Adrenal gland (tissue), 9 donors: ENCODE measurements at regions not wholly inside any gene's neighbourhood (a gene's known extent, or its start where the extent isn't known, plus 50 kb on each side); places are given as distances from the start of the nearest gene placed in this dataset.
"Not testable (repeated sequence)": the region's sequence is repeated elsewhere in the genome, so short reads cannot be mapped to it uniquely, and the experiment has no call there.

ENCODE experiments used
- DNase-seq, 7 donors: peaks; one replicate each; pipeline ENCODE4 v3.0.0-alpha.2; 2019 to 2020
- H3K27ac ChIP-seq, 5 donors: fragments of 200-600 bp; sonication (generic) in 4 of 5; 1 replicate in 3 of 5; 2 replicates in 2 of 5; pipeline versions ENCODE4 v1.5.1 to v1.8.0; 2016 to 2020; ENCODE audit warnings: mild to moderate bottlenecking in 1 of 5
- H3K27me3 ChIP-seq: fragments of 200-600 bp; 2 replicates; pipeline ENCODE4 v1.8.0; 2021
- H3K36me3 ChIP-seq, 2 donors: fragments of 200-600 bp; replicated peaks in 1 of 2; 1 replicate in 1 of 2; 2 replicates in 1 of 2; pipeline versions ENCODE4 v1.5.1 to v1.8.0; 2018 to 2022
- H3K4me1 ChIP-seq, 2 donors: fragments of 200-600 bp; replicated peaks in 1 of 2; 1 replicate in 1 of 2; 2 replicates in 1 of 2; pipeline versions ENCODE4 v1.5.1 to v1.8.0; 2018 to 2021
- H3K4me3 ChIP-seq, 4 donors: fragments of 200-600 bp; sonication (generic) in 3 of 4; one replicate each; pipeline ENCODE4 v1.5.1; 2016 to 2018
- H3K9me3 ChIP-seq, 3 donors: fragments of 200-600 bp; sonication (generic) in 1 of 3; replicated peaks in 1 of 3; 1 replicate in 2 of 3; 2 replicates in 1 of 3; pipeline versions ENCODE4 v1.5.1 to v1.8.0; 2016 to 2021
- POLR2A ChIP-seq, 2 donors: fragments of 450-650 bp; IDR thresholded peaks; one replicate each; pipeline ENCODE4 v1.6.1; 2017; ENCODE audit warnings: antibody characterized with exemption in 2 of 2, mild to moderate bottlenecking in 2 of 2, moderate library complexity in 1 of 2
- WGBS, 4 donors: extraction: QIAGEN DNeasy Blood & Tissue Kit in 2 of 4; methylation state at CpG; one replicate each; pipeline versions ENCODE4 v1.1.5 to v1.1.7; 2013 to 2017; 5-methylcytosine and 5-hydroxymethylcytosine counted together
- intact Hi-C, 2 donors: fragments of 100-400 bp; cut with DNase I; formaldehyde crosslinking; loops; one replicate each; pipeline versions ENCODE4 v1.14.1 to v1.15.0; 2022 to 2023
- TF ChIP-seq, protein P1 (sequence below), 6 experiments: fragments of 450-650 bp in 4 of 6; fragments of 200-600 bp in 2 of 6; sonication (generic) in 1 of 6; IDR thresholded peaks; 1 replicate in 5 of 6; 2 replicates in 1 of 6; pipeline versions ENCODE4 v1.5.1 to v1.8.0; 2016 to 2021; ENCODE audit warnings: antibody characterized with exemption in 6 of 6, mild to moderate bottlenecking in 2 of 6, moderate library complexity in 1 of 6
- donor health status: healthy with polysubstance abuse.
- donor health status: Bipolar disorder and iron deficiency.
- donor health status: DM: yes; HTN: yes; CAD: no.
- donor health status: DM: no; HTN: no; CAD: no.
- donor health status: DM: no; HTN: no; CAD: no.

DNA sequence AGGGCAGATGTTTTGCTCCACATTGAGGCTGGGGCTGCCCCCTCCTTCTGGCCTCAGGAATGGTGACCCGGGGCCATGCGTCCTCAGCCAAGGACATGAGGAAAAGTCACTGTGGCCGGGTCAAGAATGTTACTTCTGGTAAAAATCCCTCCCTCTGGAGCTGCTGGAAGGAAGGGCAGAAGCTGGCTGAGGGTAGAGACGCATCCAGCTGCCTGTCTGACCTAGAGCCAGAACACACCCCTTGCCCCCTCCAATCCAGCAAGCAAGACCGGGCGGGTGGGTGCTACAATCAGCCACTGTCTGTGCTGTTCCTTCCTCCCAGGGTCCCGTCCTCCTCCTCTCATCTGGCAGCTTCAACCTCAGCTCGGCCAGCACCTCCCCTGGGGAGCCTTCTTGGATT is 59.0 kb downstream of the PTPRS start:
- peak in 6 of 7 donors; percentile 60 to 85 (median 81) for DNase-seq
- no peak overlapping the region for H3K4me3 ChIP-seq
- TF ChIP-seq, protein P1, sequence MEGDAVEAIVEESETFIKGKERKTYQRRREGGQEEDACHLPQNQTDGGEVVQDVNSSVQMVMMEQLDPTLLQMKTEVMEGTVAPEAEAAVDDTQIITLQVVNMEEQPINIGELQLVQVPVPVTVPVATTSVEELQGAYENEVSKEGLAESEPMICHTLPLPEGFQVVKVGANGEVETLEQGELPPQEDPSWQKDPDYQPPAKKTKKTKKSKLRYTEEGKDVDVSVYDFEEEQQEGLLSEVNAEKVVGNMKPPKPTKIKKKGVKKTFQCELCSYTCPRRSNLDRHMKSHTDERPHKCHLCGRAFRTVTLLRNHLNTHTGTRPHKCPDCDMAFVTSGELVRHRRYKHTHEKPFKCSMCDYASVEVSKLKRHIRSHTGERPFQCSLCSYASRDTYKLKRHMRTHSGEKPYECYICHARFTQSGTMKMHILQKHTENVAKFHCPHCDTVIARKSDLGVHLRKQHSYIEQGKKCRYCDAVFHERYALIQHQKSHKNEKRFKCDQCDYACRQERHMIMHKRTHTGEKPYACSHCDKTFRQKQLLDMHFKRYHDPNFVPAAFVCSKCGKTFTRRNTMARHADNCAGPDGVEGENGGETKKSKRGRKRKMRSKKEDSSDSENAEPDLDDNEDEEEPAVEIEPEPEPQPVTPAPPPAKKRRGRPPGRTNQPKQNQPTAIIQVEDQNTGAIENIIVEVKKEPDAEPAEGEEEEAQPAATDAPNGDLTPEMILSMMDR (IDR thresholded peaks at IDR 0.05) = no peak
- TF ChIP-seq POLR2A (IDR thresholded peaks at IDR 0.05) = no peak
- H3K9me3 ChIP-seq = no peaks in the 10 kb centered on the region
- H3K4me1 ChIP-seq = peaks cover 8 to 18% of the 10 kb centered on the region in 2 donors
- H3K27ac ChIP-seq = peak overlapping the region in 4 of 5 donors; percentile 31 to 78 (median 45)
- H3K27me3 ChIP-seq = no peaks in the 10 kb centered on the region
- H3K36me3 ChIP-seq = peaks cover 0 to 18% of the 10 kb centered on the region in 2 donors
- intact Hi-C loops = no loop called here
- WGBS, 4 donors = 5 to 33% (median 26%) methylated on average over 4 to 8 of the region's 8 CpGs

DNA sequence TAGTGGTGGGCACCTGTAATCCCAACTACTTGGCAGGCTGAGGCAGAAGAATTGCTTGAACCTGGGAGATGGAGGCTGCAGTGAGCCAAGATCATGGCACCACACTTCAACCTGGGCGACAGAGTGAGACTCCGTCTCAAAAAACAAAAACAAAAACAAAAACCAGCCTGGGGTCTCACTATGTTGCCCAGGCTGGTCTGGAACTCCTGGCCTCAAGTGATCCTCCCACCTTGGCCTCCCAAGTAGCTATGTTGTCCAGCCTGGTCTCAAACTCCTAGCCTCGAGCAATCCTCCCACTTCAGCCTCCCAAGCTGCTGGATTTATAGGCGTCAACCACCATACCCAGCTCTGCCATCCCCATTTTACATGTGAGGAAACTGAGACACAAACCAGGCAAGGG is 64.9 kb downstream of the PTPRS start:
- H3K4me1 ChIP-seq, H3K9me3 ChIP-seq, intact Hi-C loops, H3K4me3 ChIP-seq, DNase-seq, H3K27me3 ChIP-seq, H3K27ac ChIP-seq: not testable (repeated sequence)
- WGBS, 4 donors = 91 to 100% (median 94%) methylated on average over 4 of the region's 4 CpGs
- H3K36me3 ChIP-seq = peaks cover 0 to 27% of the 10 kb centered on the region in 2 donors

DNA sequence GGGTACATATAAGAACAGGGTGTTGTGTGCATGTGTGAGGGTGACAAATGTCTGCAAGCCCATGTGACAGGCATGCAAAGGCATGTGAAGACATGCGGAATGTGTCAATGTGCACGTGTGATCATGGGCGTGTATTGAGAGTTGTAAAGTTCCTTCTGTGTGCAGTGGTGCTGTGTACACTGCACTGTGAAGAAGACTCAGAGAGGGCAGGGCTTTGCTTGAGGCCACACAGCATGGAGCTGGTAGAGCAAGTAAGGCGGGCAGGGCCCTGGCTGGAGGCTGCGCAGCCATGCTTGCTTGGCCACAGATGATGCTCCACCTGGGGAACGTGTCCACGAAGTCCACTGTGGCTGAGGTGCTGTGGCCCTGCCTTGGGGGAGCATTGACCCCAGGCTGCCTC is 66.8 kb downstream of the PTPRS start:
- Histone ChIP-seq H3K27me3 (no peaks in the 10 kb centered on the region), H3K27ac (no peak overlapping the region), H3K36me3 (peaks cover 0 to 28% of the 10 kb centered on the region in 2 donors), H3K9me3 (no peaks in the 10 kb centered on the region), H3K4me1 (no peaks in the 10 kb centered on the region), H3K4me3 (no peak overlapping the region)
- intact Hi-C loops = no loop called here
- WGBS, 4 donors = 91 to 95% (median 94%) methylated on average over 6 to 7 of the region's 7 CpGs
- DNase-seq = no peak
- no peak for TF ChIP-seq POLR2A (IDR thresholded peaks at IDR 0.05)
- TF ChIP-seq, protein P1 (IDR thresholded peaks at IDR 0.05) = no peak

DNA sequence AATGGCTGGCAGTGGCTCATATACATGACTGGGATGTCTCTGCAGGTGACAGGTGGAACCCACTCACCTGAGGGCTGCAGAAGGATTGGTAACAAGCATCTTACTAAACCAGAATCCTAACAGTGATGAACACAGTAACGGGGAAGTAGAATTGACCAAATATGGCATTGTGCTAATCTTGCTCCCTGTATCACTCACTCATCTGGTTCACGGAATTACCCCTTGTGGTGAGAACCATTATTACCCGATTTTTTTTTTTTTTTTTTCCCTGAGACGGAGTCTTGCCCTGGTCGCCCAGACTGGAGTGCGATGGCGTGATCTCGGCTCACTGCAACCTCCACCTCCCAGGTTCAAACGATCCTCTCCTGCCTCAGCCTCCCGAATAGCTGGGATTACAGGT is 69.5 kb downstream of the PTPRS start:
- Histone ChIP-seq H3K9me3 (no peaks in the 10 kb centered on the region), H3K27ac (no peak overlapping the region), H3K4me3 (no peak overlapping the region), H3K4me1 (no peaks in the 10 kb centered on the region), H3K27me3 (no peaks in the 10 kb centered on the region), H3K36me3 (peaks cover 0 to 28% of the 10 kb centered on the region in 2 donors)
- intact Hi-C loops = no loop called here
- 80 to 85% (median 81%) methylated on average over 10 of the region's 10 CpGs for WGBS, 4 donors
- TF ChIP-seq, protein P1 (IDR thresholded peaks at IDR 0.05) = peak in 1 of 6 experiments; percentile 17
- no peak for TF ChIP-seq POLR2A (IDR thresholded peaks at IDR 0.05)
- DNase-seq = no peak

DNA sequence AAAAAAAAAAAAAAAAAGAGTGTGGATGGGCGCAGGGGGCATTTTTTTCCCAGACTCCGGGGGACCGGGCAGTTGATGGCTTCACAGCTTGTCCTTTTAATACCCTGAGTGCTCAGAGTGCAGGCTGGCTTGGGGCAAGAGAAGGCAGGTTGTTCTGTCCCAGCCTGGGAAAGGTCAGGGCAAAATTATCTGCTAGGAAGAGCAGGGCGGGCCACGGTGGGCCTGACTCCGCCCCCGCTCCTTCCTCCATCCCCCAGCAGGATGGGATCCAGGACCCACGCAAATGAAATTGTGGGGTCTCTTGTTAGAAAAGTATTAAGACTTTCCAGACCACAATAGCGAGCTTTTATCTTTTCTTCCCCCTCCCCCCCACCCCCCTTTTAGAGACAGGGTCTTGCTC is 70.7 kb downstream of the PTPRS start:
- TF ChIP-seq POLR2A (IDR thresholded peaks at IDR 0.05) = no peak
- TF ChIP-seq, protein P1 (IDR thresholded peaks at IDR 0.05) = no peak
- 82 to 89% (median 85%) methylated on average over 5 to 9 of the region's 9 CpGs for WGBS, 4 donors
- Histone ChIP-seq H3K27me3 (no peaks in the 10 kb centered on the region), H3K4me1 (no peaks in the 10 kb centered on the region), H3K27ac (no peak overlapping the region), H3K9me3 (no peaks in the 10 kb centered on the region), H3K36me3 (peaks cover 0 to 29% of the 10 kb centered on the region in 2 donors), H3K4me3 (no peak overlapping the region)
- DNase-seq = no peak
- intact Hi-C loops = no loop called here
